Dendritic cell treated with granulocyte-macrophage colony-stimulating factor and Interleukin-4, amounts not matched to agents 40 ng/mL and 50 ng/mL, for 4 days (primary cell): ENCODE measurements at regions not wholly inside any gene's neighbourhood (a gene's known extent, or its start where the extent isn't known, plus 50 kb on each side); places are given as distances from the start of the nearest gene placed in this dataset.

Experiments used
- H3K27ac Mint-ChIP-seq: one replicate; pipeline ENCODE4 v1.8.0; 2022; ENCODE audit warnings: mild to moderate bottlenecking, mixed read lengths
- H3K27me3 Mint-ChIP-seq: one replicate; pipeline ENCODE4 v1.8.0; 2022; ENCODE audit warnings: mild to moderate bottlenecking, mixed read lengths
- H3K36me3 Mint-ChIP-seq: one replicate; pipeline ENCODE4 v1.8.0; 2022; ENCODE audit warnings: low read depth, mixed read lengths
- H3K4me1 Mint-ChIP-seq: one replicate; pipeline ENCODE4 v1.8.0; 2022; ENCODE audit warnings: low read depth, mixed read lengths
- H3K4me3 Mint-ChIP-seq: one replicate; pipeline ENCODE4 v1.8.0; 2022; ENCODE audit warnings: mild to moderate bottlenecking, moderate library complexity, mixed read lengths
- H3K9me3 Mint-ChIP-seq: one replicate; pipeline ENCODE4 v1.8.0; 2022; ENCODE audit warnings: mixed read lengths
- intact Hi-C: fragments of 100-400 bp; cut with micrococcal nuclease; formaldehyde crosslinking; loops from one replicate; pipeline ENCODE4 v1.15.0; 2022

- no peaks in the 10 kb centered on the region for H3K36me3 Mint-ChIP-seq
Measured at GRCh38 chr2:11998626-11999378, 252.4 kb downstream of the LPIN1 start.

GRCh38 chr2:12001621-12002020 lies 255.2 kb downstream of the LPIN1 start:
- H3K9me3 Mint-ChIP-seq = peaks cover 14% of the 10 kb centered on the region
- intact Hi-C loops = no loop called here
- peaks cover 6% of the 10 kb centered on the region for H3K4me1 Mint-ChIP-seq
- no peak overlapping the region for H3K4me3 Mint-ChIP-seq
- H3K27me3 Mint-ChIP-seq = peaks cover 2% of the 10 kb centered on the region
- H3K27ac Mint-ChIP-seq = no peak overlapping the region
- H3K36me3 Mint-ChIP-seq = no peaks in the 10 kb centered on the region

More at GRCh38 chr2:11998626-11999378, 252.4 kb downstream of the LPIN1 start:
- Mint-ChIP-seq H3K27me3 (peaks cover 2% of the 10 kb centered on the region), H3K9me3 (peaks cover 14% of the 10 kb centered on the region), H3K4me3 (no peak overlapping the region), H3K27ac (no peak overlapping the region), H3K4me1 (peaks cover 8% of the 10 kb centered on the region)
- intact Hi-C loops = no loop called here

- intact Hi-C loops = no loop called here
- peaks cover 14% of the 10 kb centered on the region for H3K9me3 Mint-ChIP-seq
Measured at GRCh38 chr2:12002215-12002614, 255.8 kb downstream of the LPIN1 start.

GRCh38 chr2:12004713-12005112 lies 258.3 kb downstream of the LPIN1 start:
- peaks cover 2% of the 10 kb centered on the region for H3K27me3 Mint-ChIP-seq
- peaks cover 25% of the 10 kb centered on the region for H3K4me1 Mint-ChIP-seq
- peaks cover 14% of the 10 kb centered on the region for H3K9me3 Mint-ChIP-seq
- no peak overlapping the region for H3K27ac Mint-ChIP-seq
- H3K4me3 Mint-ChIP-seq = no peak overlapping the region
- intact Hi-C loops = no loop called here
- no peaks in the 10 kb centered on the region for H3K36me3 Mint-ChIP-seq

More at GRCh38 chr2:12002215-12002614, 255.8 kb downstream of the LPIN1 start:
- H3K36me3 Mint-ChIP-seq = no peaks in the 10 kb centered on the region
- H3K4me3 Mint-ChIP-seq = no peak overlapping the region
- H3K27me3 Mint-ChIP-seq = peaks cover 2% of the 10 kb centered on the region
- no peak overlapping the region for H3K27ac Mint-ChIP-seq
- H3K4me1 Mint-ChIP-seq = peaks cover 9% of the 10 kb centered on the region

- H3K4me3 Mint-ChIP-seq = no peak overlapping the region
- intact Hi-C loops = no loop called here
- H3K36me3 Mint-ChIP-seq = no peaks in the 10 kb centered on the region
- no peak overlapping the region for H3K27ac Mint-ChIP-seq
- H3K27me3 Mint-ChIP-seq = no peaks in the 10 kb centered on the region
- H3K4me1 Mint-ChIP-seq = peaks cover 36% of the 10 kb centered on the region
- peaks cover 14% of the 10 kb centered on the region for H3K9me3 Mint-ChIP-seq
Measured at GRCh38 chr2:12005886-12006681, 259.7 kb downstream of the LPIN1 start.

- Mint-ChIP-seq H3K36me3 (no peaks in the 10 kb centered on the region), H3K9me3 (peaks cover 10% of the 10 kb centered on the region), H3K27ac (no peak overlapping the region), H3K4me3 (no peak overlapping the region), H3K27me3 (no peaks in the 10 kb centered on the region), H3K4me1 (peaks cover 43% of the 10 kb centered on the region)
- intact Hi-C loops = no loop called here
Measured at GRCh38 chr2:12006850-12007249, 260.4 kb downstream of the LPIN1 start.

GRCh38 chr2:12007282-12007681 lies 260.9 kb downstream of the LPIN1 start:
- no peaks in the 10 kb centered on the region for H3K36me3 Mint-ChIP-seq
- H3K27me3 Mint-ChIP-seq = no peaks in the 10 kb centered on the region
- H3K27ac Mint-ChIP-seq = no peak overlapping the region
- no peak overlapping the region for H3K4me3 Mint-ChIP-seq
- intact Hi-C loops = no loop called here
- peaks cover 6% of the 10 kb centered on the region for H3K9me3 Mint-ChIP-seq
- H3K4me1 Mint-ChIP-seq = peaks cover 48% of the 10 kb centered on the region

GRCh38 chr2:12008425-12009061 lies 262.1 kb downstream of the LPIN1 start:
- Mint-ChIP-seq H3K27ac (peak overlapping the region; percentile 66), H3K4me1 (peaks cover 58% of the 10 kb centered on the region), H3K36me3 (no peaks in the 10 kb centered on the region), H3K4me3 (no peak overlapping the region), H3K9me3 (no peaks in the 10 kb centered on the region), H3K27me3 (no peaks in the 10 kb centered on the region)
- intact Hi-C loops = no loop called here

GRCh38 chr2:12009323-12009905 lies 263.0 kb downstream of the LPIN1 start:
- H3K27me3 Mint-ChIP-seq = no peaks in the 10 kb centered on the region
- no peak overlapping the region for H3K27ac Mint-ChIP-seq
- H3K36me3 Mint-ChIP-seq = no peaks in the 10 kb centered on the region
- peaks cover 63% of the 10 kb centered on the region for H3K4me1 Mint-ChIP-seq
- H3K4me3 Mint-ChIP-seq = no peak overlapping the region
- H3K9me3 Mint-ChIP-seq = no peaks in the 10 kb centered on the region
- intact Hi-C loops = no loop called here

- no peak overlapping the region for H3K4me3 Mint-ChIP-seq
- peaks cover 70% of the 10 kb centered on the region for H3K4me1 Mint-ChIP-seq
- H3K9me3 Mint-ChIP-seq = no peaks in the 10 kb centered on the region
- intact Hi-C loops = loop anchor here (10.0 kb wide), 1 partner anchor 425 kb away; no protein-coding TSS in a partner anchor
- no peaks in the 10 kb centered on the region for H3K36me3 Mint-ChIP-seq
- no peaks in the 10 kb centered on the region for H3K27me3 Mint-ChIP-seq
- H3K27ac Mint-ChIP-seq = no peak overlapping the region
Measured at GRCh38 chr2:12010059-12010458, 263.6 kb downstream of the LPIN1 start.

GRCh38 chr2:12010779-12011178 lies 264.3 kb downstream of the LPIN1 start:
- H3K27ac Mint-ChIP-seq = no peak overlapping the region
- no peaks in the 10 kb centered on the region for H3K27me3 Mint-ChIP-seq
- H3K4me1 Mint-ChIP-seq = peaks cover 77% of the 10 kb centered on the region
- no peak overlapping the region for H3K4me3 Mint-ChIP-seq
- no peaks in the 10 kb centered on the region for H3K36me3 Mint-ChIP-seq
- intact Hi-C loops = loop anchor here (10.0 kb wide), 1 partner anchor 424 kb away; no protein-coding TSS in a partner anchor
- H3K9me3 Mint-ChIP-seq = no peaks in the 10 kb centered on the region

- H3K4me1 Mint-ChIP-seq = peaks cover 85% of the 10 kb centered on the region
- H3K36me3 Mint-ChIP-seq = no peaks in the 10 kb centered on the region
- H3K27me3 Mint-ChIP-seq = peaks cover 13% of the 10 kb centered on the region
- H3K9me3 Mint-ChIP-seq = peaks cover 2% of the 10 kb centered on the region
- intact Hi-C loops = loop anchor here (10.0 kb wide), 1 partner anchor 420 kb away; no protein-coding TSS in a partner anchor
- peak overlapping the region; percentile 39 for H3K27ac Mint-ChIP-seq
- H3K4me3 Mint-ChIP-seq = no peak overlapping the region
Measured at GRCh38 chr2:12014088-12014960, 267.9 kb downstream of the LPIN1 start.
